Mesendoderm (in vitro differentiated cells): ENCODE measurements at regions not wholly inside any gene's neighbourhood (a gene's known extent, or its start where the extent isn't known, plus 50 kb on each side); places are given as distances from the start of the nearest gene placed in this dataset.

ENCODE experiments used
- DNase-seq: peaks from one replicate; pipeline ENCODE4 v3.0.0; 2013
- H2AK5ac ChIP-seq: 2 replicates; pipeline ENCODE4 v1.6.1; 2013; ENCODE audit warnings: low read length, inconsistent platforms
- H2BK120ac ChIP-seq: 2 replicates; pipeline ENCODE4 v1.6.1; 2013; ENCODE audit warnings: low read depth, mild to moderate bottlenecking, low read length, moderate library complexity, mixed read lengths
- H2BK15ac ChIP-seq: replicated peaks from 2 replicates; pipeline ENCODE4 v1.6.1; 2013; ENCODE audit warnings: low read depth, mild to moderate bottlenecking, moderate library complexity
- H2BK5ac ChIP-seq: 2 replicates; pipeline ENCODE4 v1.6.1; 2013; ENCODE audit warnings: low read length, inconsistent platforms
- H3K18ac ChIP-seq: 2 replicates; pipeline ENCODE4 v1.6.1; 2013; ENCODE audit warnings: mild to moderate bottlenecking, low read length, mixed read lengths
- H3K23ac ChIP-seq: one replicate; pipeline ENCODE4 v1.6.1; 2013; ENCODE audit warnings: low read length
- H3K27ac ChIP-seq: 2 replicates; pipeline ENCODE4 v1.5.1; 2013; ENCODE audit warnings: low read depth, mild to moderate bottlenecking, inconsistent platforms, low read length, moderate library complexity
- H3K27me3 ChIP-seq: 2 replicates; pipeline ENCODE4 v1.6.1; 2013; ENCODE audit warnings: low read length, control low read depth, mild to moderate bottlenecking, inconsistent platforms; ENCODE audit not compliant: insufficient read depth, poor library complexity
- H3K36me3 ChIP-seq: 2 replicates; pipeline ENCODE4 v1.6.1; 2013; ENCODE audit warnings: low read length, inconsistent platforms; ENCODE audit not compliant: control insufficient read depth, insufficient read depth
- H3K4ac ChIP-seq: one replicate; pipeline ENCODE4 v1.6.1; 2013; ENCODE audit warnings: low read depth, mild to moderate bottlenecking, low read length, moderate library complexity
- H3K4me1 ChIP-seq: 2 replicates; pipeline ENCODE4 v1.6.1; 2013; ENCODE audit warnings: low read depth, low read length, inconsistent platforms; ENCODE audit not compliant: control insufficient read depth
- H3K4me2 ChIP-seq: 2 replicates; pipeline ENCODE4 v1.6.1; 2013; ENCODE audit warnings: low read length
- H3K4me3 ChIP-seq: 2 replicates; pipeline ENCODE4 v1.5.1; 2013; ENCODE audit warnings: mild to moderate bottlenecking, low read length
- H3K56ac ChIP-seq: one replicate; pipeline ENCODE4 v1.6.1; 2013; ENCODE audit warnings: low read length
- H3K79me1 ChIP-seq: 2 replicates; pipeline ENCODE4 v1.6.1; 2013; ENCODE audit warnings: low read length, inconsistent platforms
- H3K79me2 ChIP-seq: 2 replicates; pipeline ENCODE4 v1.6.1; 2013; ENCODE audit warnings: mild to moderate bottlenecking, low read length; ENCODE audit not compliant: control insufficient read depth, insufficient read depth
- H3K9ac ChIP-seq: 2 replicates; pipeline ENCODE4 v1.6.1; 2013; ENCODE audit warnings: low read length, inconsistent platforms
- H4K5ac ChIP-seq: one replicate; pipeline ENCODE4 v1.6.1; 2013; ENCODE audit warnings: low read length
- H4K8ac ChIP-seq: one replicate; pipeline ENCODE4 v1.6.1; 2013; ENCODE audit warnings: low read depth, mild to moderate bottlenecking, control low read depth, low read length, moderate library complexity
- WGBS: extraction: QIAGEN DNeasy Blood & Tissue Kit; methylation state at CpG from one replicate; pipeline ENCODE4 v1.1.7; 2013; ENCODE audit warnings: low lambda C conversion rate, missing lambda C conversion rate; ENCODE audit not compliant: insufficient coverage; ENCODE audit errors: extremely low coverage; 5-methylcytosine and 5-hydroxymethylcytosine counted together

- H2BK120ac ChIP-seq = no peak overlapping the region
- no peak overlapping the region for H2AK5ac ChIP-seq
- no peak overlapping the region for H3K56ac ChIP-seq
- H3K79me2 ChIP-seq = no peaks in the 10 kb centered on the region
- no peak for DNase-seq
- WGBS = no CpG with 5 or more reads among the region's 11 CpGs
- H3K79me1 ChIP-seq = peaks cover 5% of the 10 kb centered on the region
- H3K27ac ChIP-seq = no peak overlapping the region
- H4K5ac ChIP-seq = no peak overlapping the region
- no peak overlapping the region for H2BK5ac ChIP-seq
- no peak overlapping the region for H4K8ac ChIP-seq
- H3K4ac ChIP-seq = no peak overlapping the region
- H3K4me1 ChIP-seq = no peaks in the 10 kb centered on the region
- H3K27me3 ChIP-seq = no peaks in the 10 kb centered on the region
- H2BK15ac ChIP-seq = no peak overlapping the region
- H3K18ac ChIP-seq = no peak overlapping the region
- no peak overlapping the region for H3K23ac ChIP-seq
- H3K36me3 ChIP-seq = no peaks in the 10 kb centered on the region
- H3K9ac ChIP-seq = no peak overlapping the region
- no peak overlapping the region for H3K4me2 ChIP-seq
- no peak overlapping the region for H3K4me3 ChIP-seq
Measured at GRCh38 chr2:120927265-120927628, 191.6 kb downstream of the GLI2 start.

- no peaks in the 10 kb centered on the region for H3K79me1 ChIP-seq
- no peak overlapping the region for H4K5ac ChIP-seq
- no peak overlapping the region for H3K4ac ChIP-seq
- H2AK5ac ChIP-seq = no peak overlapping the region
- no peak overlapping the region for H4K8ac ChIP-seq
- no peak overlapping the region for H3K56ac ChIP-seq
- no peaks in the 10 kb centered on the region for H3K27me3 ChIP-seq
- H2BK15ac ChIP-seq = no peak overlapping the region
- H3K4me3 ChIP-seq = no peak overlapping the region
- no peaks in the 10 kb centered on the region for H3K36me3 ChIP-seq
- H3K27ac ChIP-seq = no peak overlapping the region
- H3K4me1 ChIP-seq = peaks cover 3% of the 10 kb centered on the region
- no peak overlapping the region for H2BK120ac ChIP-seq
- no peak overlapping the region for H3K18ac ChIP-seq
- no peak overlapping the region for H3K4me2 ChIP-seq
- H2BK5ac ChIP-seq = no peak overlapping the region
- DNase-seq = no peak
- WGBS = no CpG with 5 or more reads among the region's 2 CpGs
- no peak overlapping the region for H3K23ac ChIP-seq
- H3K9ac ChIP-seq = no peak overlapping the region
- H3K79me2 ChIP-seq = no peaks in the 10 kb centered on the region
Measured at GRCh38 chr2:120929829-120930228, 194.2 kb downstream of the GLI2 start.

GRCh38 chr2:120930236-120930635, 194.6 kb downstream of the GLI2 start:
- no CpG with 5 or more reads among the region's 10 CpGs for whole genome bisulfite sequencing
- peaks cover 1% of the 10 kb centered on the region for H3K79me1 ChIP-seq
- no peak overlapping the region for H3K18ac ChIP-seq
- H3K27ac ChIP-seq = no peak overlapping the region
- H3K4me1 ChIP-seq = peaks cover 3% of the 10 kb centered on the region
- no peaks in the 10 kb centered on the region for H3K79me2 ChIP-seq
- H3K4me2 ChIP-seq = no peak overlapping the region
- H3K4me3 ChIP-seq = no peak overlapping the region
- no peak overlapping the region for H3K4ac ChIP-seq
- H2AK5ac ChIP-seq = no peak overlapping the region
- H3K27me3 ChIP-seq = no peaks in the 10 kb centered on the region
- no peak overlapping the region for H4K5ac ChIP-seq
- no peaks in the 10 kb centered on the region for H3K36me3 ChIP-seq
- no peak overlapping the region for H3K9ac ChIP-seq
- H4K8ac ChIP-seq = no peak overlapping the region
- no peak overlapping the region for H3K56ac ChIP-seq
- H3K23ac ChIP-seq = no peak overlapping the region
- H2BK5ac ChIP-seq = no peak overlapping the region
- no peak overlapping the region for H2BK120ac ChIP-seq
- DNase-seq = no peak
- H2BK15ac ChIP-seq = no peak overlapping the region

- Histone ChIP-seq H3K79me2 (no peaks in the 10 kb centered on the region), H2BK15ac (no peak overlapping the region), H4K5ac (no peak overlapping the region), H3K27me3 (no peaks in the 10 kb centered on the region), H3K9ac (no peak overlapping the region), H2BK120ac (no peak overlapping the region), H4K8ac (no peak overlapping the region), H2BK5ac (no peak overlapping the region), H3K4me3 (no peak overlapping the region), H3K4me1 (peaks cover 3% of the 10 kb centered on the region), H3K27ac (no peak overlapping the region), H2AK5ac (no peak overlapping the region), H3K79me1 (peaks cover 1% of the 10 kb centered on the region), H3K23ac (no peak overlapping the region), H3K4me2 (no peak overlapping the region), H3K4ac (no peak overlapping the region), H3K36me3 (no peaks in the 10 kb centered on the region), H3K18ac (no peak overlapping the region), H3K56ac (no peak overlapping the region)
- no peak for DNase-seq
- no CpG with 5 or more reads among the region's 3 CpGs for WGBS
Measured at GRCh38 chr2:120930864-120931263, 195.2 kb downstream of the GLI2 start.

- Histone ChIP-seq H3K9ac (no peak overlapping the region), H3K4me3 (no peak overlapping the region), H3K79me1 (peaks cover 1% of the 10 kb centered on the region), H3K27ac (no peak overlapping the region), H4K8ac (no peak overlapping the region), H2BK5ac (no peak overlapping the region), H3K4me1 (peaks cover 6% of the 10 kb centered on the region), H3K4me2 (no peak overlapping the region), H2BK15ac (no peak overlapping the region), H3K18ac (no peak overlapping the region), H2BK120ac (no peak overlapping the region), H3K27me3 (no peaks in the 10 kb centered on the region), H3K23ac (no peak overlapping the region), H3K36me3 (no peaks in the 10 kb centered on the region), H3K79me2 (no peaks in the 10 kb centered on the region), H4K5ac (no peak overlapping the region), H3K56ac (no peak overlapping the region), H2AK5ac (no peak overlapping the region), H3K4ac (no peak overlapping the region)
- no peak for DNase-seq
- no CpG with 5 or more reads among the region's 7 CpGs for WGBS
Measured at GRCh38 chr2:120932472-120932871, 196.8 kb downstream of the GLI2 start.

- Histone ChIP-seq H3K56ac (no peak overlapping the region), H3K36me3 (no peaks in the 10 kb centered on the region), H3K4me3 (no peak overlapping the region), H2BK15ac (no peak overlapping the region), H2BK5ac (no peak overlapping the region), H3K79me1 (peaks cover 1% of the 10 kb centered on the region), H3K4me2 (no peak overlapping the region), H3K9ac (no peak overlapping the region), H4K8ac (no peak overlapping the region), H2BK120ac (no peak overlapping the region), H3K18ac (no peak overlapping the region), H3K27me3 (no peaks in the 10 kb centered on the region), H3K23ac (peak overlapping the region; percentile 59), H2AK5ac (no peak overlapping the region), H3K4me1 (peaks cover 9% of the 10 kb centered on the region), H3K4ac (no peak overlapping the region), H3K79me2 (no peaks in the 10 kb centered on the region), H3K27ac (no peak overlapping the region), H4K5ac (no peak overlapping the region)
- WGBS = no CpG with 5 or more reads among the region's 7 CpGs
- no peak for DNase-seq
Measured at GRCh38 chr2:120932881-120933280, 197.2 kb downstream of the GLI2 start.
